K562 (cell line): ENCODE measurements at regions not wholly inside any gene's neighbourhood (a gene's known extent, or its start where the extent isn't known, plus 50 kb on each side); places are given as distances from the start of the nearest gene placed in this dataset.

Experiments
- ATAC-seq: fragments of 200-7000 bp; cut with Tn5 transposase; 3 replicates; pipeline ENCODE4 v1.9.1; 2020; ENCODE audit warnings: moderate library complexity
- BruUV-seq: library from RNA; stranded (reverse); fragments of 400-500 nt; replicated peaks from 2 replicates; lab custom pipeline; 2021; lab: Mats Ljungman, UMichigan
- CTCF ChIA-PET: fragments of 300-600 bp; formaldehyde crosslinking; extraction: SDS; loops from one replicate; lab custom pipeline; 2021; ENCODE audit warnings: low intra/inter-chr PET ratio; lab: Yijun Ruan, JAX
- POLR2A ChIA-PET: fragments of 300-600, 350-650 bp; sonication (Branson Sonifier 250); formaldehyde crosslinking; extraction: SDS; loops from one replicate; lab custom pipeline; 2021; ENCODE audit warnings: antibody characterized with exemption, inconsistent platforms; lab: Yijun Ruan, JAX
- DNase-seq, 4 experiments: peaks; one replicate each; pipeline versions ENCODE4 v3.0.0 to v3.0.0-alpha.2; 2011 to 2018; ENCODE audit warnings: low spot score in 3 of 4, mixed read lengths in 3 of 4; ENCODE audit errors: extremely low read depth in 1 of 4
- FAIRE-seq: peaks from 2 replicates; lab custom pipeline; 2011; peaks lifted over from hg19 to GRCh38; lab: Jason Lieb, UNC
- H2AFZ ChIP-seq: 2 replicates; pipeline ENCODE4 v1.6.0; 2011; ENCODE audit warnings: low read depth, low read length, control low read depth, inconsistent platforms
- H3K27ac ChIP-seq: fragments of 200-600 bp; 3 replicates; pipeline ENCODE4 v1.8.0; 2011; ENCODE audit warnings: low read depth, mild to moderate bottlenecking, control low read depth, inconsistent platforms, low read length, moderate library complexity, mixed read lengths; ENCODE audit errors: extremely low read depth
- H3K27me3 ChIP-seq, 2 experiments: fragments of 300-600 bp in 1 of 2; 2 replicates in 1 of 2; 3 replicates in 1 of 2; pipeline versions ENCODE4 v1.6.0 to v1.8.0; 2011; ENCODE audit warnings: inconsistent platforms in 2 of 2, low read length in 2 of 2, mild to moderate bottlenecking in 1 of 2, mixed read lengths in 1 of 2, moderate library complexity in 1 of 2; ENCODE audit not compliant: control insufficient read depth in 2 of 2, insufficient read depth in 2 of 2
- H3K36me3 ChIP-seq: fragments of 300-600 bp; 3 replicates; pipeline ENCODE4 v1.8.0; 2011; ENCODE audit warnings: mild to moderate bottlenecking, low read length, inconsistent platforms; ENCODE audit not compliant: control insufficient read depth, insufficient read depth
- H3K4me1 ChIP-seq, 2 experiments: fragments of 200-600 bp in 1 of 2; replicated peaks in 1 of 2; 2 replicates in 1 of 2; 3 replicates in 1 of 2; pipeline versions ENCODE4 v1.5.1 to v1.8.0; 2011; ENCODE audit warnings: inconsistent platforms in 2 of 2, low read length in 2 of 2, mild to moderate bottlenecking in 1 of 2, mixed read lengths in 1 of 2, moderate library complexity in 1 of 2; ENCODE audit not compliant: control insufficient read depth in 2 of 2, insufficient read depth in 2 of 2
- H3K4me2 ChIP-seq: 2 replicates; pipeline ENCODE4 v1.6.1; 2011; ENCODE audit warnings: low read length, control low read depth, inconsistent platforms, mixed read lengths; ENCODE audit not compliant: insufficient read depth
- H3K4me3 ChIP-seq: fragments of 200-600 bp; sonication (generic), shearing (Covaris generic); 2 replicates; pipeline ENCODE4 v1.5.1; 2016; ENCODE audit warnings: control low read depth, inconsistent platforms
- H3K79me2 ChIP-seq: fragments of 200-600 bp; 3 replicates; pipeline ENCODE4 v1.8.0; 2011; ENCODE audit warnings: low read length, inconsistent platforms; ENCODE audit not compliant: control insufficient read depth, insufficient read depth
- H3K9ac ChIP-seq, 2 experiments: 2 replicates each; pipeline versions ENCODE4 v1.6.0 to v1.6.1; 2011; ENCODE audit warnings: low read depth in 2 of 2, low read length in 2 of 2, control low read depth in 1 of 2, inconsistent platforms in 1 of 2, mild to moderate bottlenecking in 1 of 2, mixed read lengths in 1 of 2; ENCODE audit not compliant: insufficient read depth in 1 of 2
- H3K9me1 ChIP-seq: one replicate; pipeline ENCODE4 v1.6.0; 2011; ENCODE audit warnings: inconsistent platforms, mild to moderate bottlenecking, low read length, moderate library complexity; ENCODE audit not compliant: control insufficient read depth, insufficient read depth
- H3K9me3 ChIP-seq: replicated peaks from 2 replicates; pipeline ENCODE4 v1.5.1; 2011; ENCODE audit warnings: low read depth, low read length, inconsistent platforms; ENCODE audit not compliant: control insufficient read depth, insufficient read depth
- H4K20me1 ChIP-seq: replicated peaks from 2 replicates; pipeline ENCODE4 v1.6.1; 2011; ENCODE audit warnings: low read length, inconsistent platforms, mixed read lengths; ENCODE audit not compliant: control insufficient read depth, insufficient read depth
- E2F5 ChIP-seq: sonication (generic); formaldehyde crosslinking; IDR thresholded peaks from 2 replicates; pipeline ENCODE4 v1.8.0; 2022; ENCODE audit warnings: mild to moderate bottlenecking, missing genetic modification reagents
- IRF9 ChIP-seq: fragments of 450-650 bp; IDR thresholded peaks from 2 replicates; pipeline ENCODE4 v1.6.1; 2016; ENCODE audit warnings: missing biosample characterization, missing genetic modification characterization
- NCOA6 ChIP-seq: fragments of 450-650 bp; IDR thresholded peaks from 2 replicates; pipeline ENCODE4 v1.6.1; 2017; ENCODE audit warnings: mild to moderate bottlenecking
- ZNF449 ChIP-seq: fragments of 250-450 bp; sonication (Bioruptor Pico); IDR thresholded peaks from 2 replicates; pipeline ENCODE4 v1.8.0; 2022; ENCODE audit warnings: moderate library complexity, mild to moderate bottlenecking, inconsistent platforms
- WGBS: fragments of 100-300 bp; shearing (Covaris generic); methylation state at CpG from one replicate; pipeline ENCODE4 v1.1.6; 2016; ENCODE audit warnings: low coverage, mixed read lengths; ENCODE audit not compliant: insufficient coverage; ENCODE audit errors: missing lambda C conversion rate; 5-methylcytosine and 5-hydroxymethylcytosine counted together
- in situ Hi-C: fragments of 300-500 bp; cut with MboI; formaldehyde crosslinking; loops from 4 replicates; pipeline ENCODE4 v1.15.0; 2018; ENCODE audit warnings: inconsistent platforms, mixed read lengths
- intact Hi-C: fragments of 100-400 bp; cut with micrococcal nuclease; formaldehyde crosslinking; loops from 2 replicates; pipeline ENCODE4 v1.14.2; 2022

- H3K4me3 ChIP-seq: no peak overlapping the region
- H3K36me3 ChIP-seq: no peaks in the 10 kb centered on the region
- ATAC-seq: no peak
- no peaks in the 10 kb centered on the region for H3K79me2 ChIP-seq
- POLR2A ChIA-PET: no interaction called here
- no peak for FAIRE-seq
- in situ Hi-C loops (no loop called here), intact Hi-C loops (no loop called here)
- H3K4me2 ChIP-seq: no peak overlapping the region
- peaks cover 22 to 38% of the 10 kb centered on the region in 2 experiments; a peak in 4 of 5 replicates for H3K27me3 ChIP-seq
- no peak overlapping the region for H3K9ac ChIP-seq
- CTCF ChIA-PET: no interaction called here
- H3K4me1 ChIP-seq: peaks cover 0 to 3% of the 10 kb centered on the region in 2 experiments; a peak in 2 of 5 replicates
- TF ChIP-seq E2F5 (no peak), IRF9 (tag) (no peak), ZNF449 (no peak), NCOA6 (no peak)
- TF ChIP-seq, all 486 proteins: peak for 0
- no TSS peak for BruUV-seq
- no peaks in the 10 kb centered on the region for H3K9me1 ChIP-seq
- H3K27ac ChIP-seq: no peak overlapping the region
- DNase-seq: no peak
- 1% methylated on average over 11 of the region's 11 CpGs for WGBS
- peaks cover 9% of the 10 kb centered on the region; the same call in 1 of the 2 replicates for H4K20me1 ChIP-seq
- no peaks in the 10 kb centered on the region for H3K9me3 ChIP-seq
- H2AFZ ChIP-seq: no peak overlapping the region
Observed at GRCh38 chr5:8060235-8060952, 191.4 kb downstream of the MTRR start.
